Body of pancreas (tissue), 4 donors: ENCODE measurements at regions not wholly inside any gene's neighbourhood (a gene's known extent, or its start where the extent isn't known, plus 50 kb on each side); places are given as distances from the start of the nearest gene placed in this dataset.

Source experiments
- POLR2A ChIP-seq, 3 donors: fragments of 450-650 bp; IDR thresholded peaks; one replicate each; pipeline ENCODE4 v1.6.1; 2016; ENCODE audit warnings: antibody characterized with exemption in 3 of 3, mild to moderate bottlenecking in 2 of 3
- TF ChIP-seq, protein P1 (sequence below), 7 experiments: fragments of 450-650 bp in 4 of 7; fragments of 200-600 bp in 3 of 7; sonication (generic) in 3 of 7; IDR thresholded peaks; one replicate each; pipeline ENCODE4 v1.5.1; 2016 to 2019; ENCODE audit warnings: antibody characterized with exemption in 7 of 7

DNA sequence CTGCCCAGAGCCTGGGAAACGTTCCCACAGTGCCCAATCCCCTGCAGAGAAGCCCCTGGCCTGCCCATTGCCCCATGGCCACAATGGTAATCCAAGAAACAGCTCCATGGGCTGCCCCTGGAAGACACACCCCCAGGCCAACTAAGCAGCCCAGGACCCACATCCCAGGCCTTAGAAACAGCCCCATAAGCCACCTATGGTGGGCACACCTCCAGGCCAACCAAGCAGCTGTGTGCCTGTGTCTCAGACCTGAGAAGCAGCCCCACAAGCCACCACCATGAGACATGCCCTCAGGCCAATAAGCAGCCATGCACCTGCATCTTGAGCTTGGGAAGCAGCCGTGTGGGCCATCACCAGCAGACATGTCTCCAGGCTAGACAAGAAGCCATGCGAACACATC is 52.9 kb upstream of the SSBP2 start:
- TF ChIP-seq, protein P1, sequence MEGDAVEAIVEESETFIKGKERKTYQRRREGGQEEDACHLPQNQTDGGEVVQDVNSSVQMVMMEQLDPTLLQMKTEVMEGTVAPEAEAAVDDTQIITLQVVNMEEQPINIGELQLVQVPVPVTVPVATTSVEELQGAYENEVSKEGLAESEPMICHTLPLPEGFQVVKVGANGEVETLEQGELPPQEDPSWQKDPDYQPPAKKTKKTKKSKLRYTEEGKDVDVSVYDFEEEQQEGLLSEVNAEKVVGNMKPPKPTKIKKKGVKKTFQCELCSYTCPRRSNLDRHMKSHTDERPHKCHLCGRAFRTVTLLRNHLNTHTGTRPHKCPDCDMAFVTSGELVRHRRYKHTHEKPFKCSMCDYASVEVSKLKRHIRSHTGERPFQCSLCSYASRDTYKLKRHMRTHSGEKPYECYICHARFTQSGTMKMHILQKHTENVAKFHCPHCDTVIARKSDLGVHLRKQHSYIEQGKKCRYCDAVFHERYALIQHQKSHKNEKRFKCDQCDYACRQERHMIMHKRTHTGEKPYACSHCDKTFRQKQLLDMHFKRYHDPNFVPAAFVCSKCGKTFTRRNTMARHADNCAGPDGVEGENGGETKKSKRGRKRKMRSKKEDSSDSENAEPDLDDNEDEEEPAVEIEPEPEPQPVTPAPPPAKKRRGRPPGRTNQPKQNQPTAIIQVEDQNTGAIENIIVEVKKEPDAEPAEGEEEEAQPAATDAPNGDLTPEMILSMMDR (IDR thresholded peaks at IDR 0.05) = no peak
- TF ChIP-seq POLR2A (IDR thresholded peaks at IDR 0.05) = no peak
